ENCODE measurements at regions not wholly inside any gene's neighbourhood (a gene's known extent, or its start where the extent isn't known, plus 50 kb on each side); places are given as distances from the start of the nearest gene placed in this dataset.

- Histone ChIP-seq H3K79me2 (ENCODE audit: low read length) (no peaks in the 10 kb centered on the region), H4K20me1 (ENCODE audit: insufficient read depth, low read length) (no peaks in the 10 kb centered on the region), H3K9ac (ENCODE audit: low read length) (no peak overlapping the region), H3K27ac (ENCODE audit: low read length) (no peak overlapping the region), H3K36me3 (replicated peaks; ENCODE audit: low read depth, low read length) (no peaks in the 10 kb centered on the region), H3K4me1 (ENCODE audit: low read length) (no peaks in the 10 kb centered on the region), H2AFZ (ENCODE audit: low read depth, low read length) (no peak overlapping the region), H3K4me3 (ENCODE audit: low read length) (no peak overlapping the region), H3K27me3 (ENCODE audit: low read depth, low read length) (no peaks in the 10 kb centered on the region), H3K9me3 (ENCODE audit: insufficient read depth, low read length) (no peaks in the 10 kb centered on the region), H3K4me2 (ENCODE audit: low read length) (no peak overlapping the region)
- TF ChIP-seq CTCF (IDR thresholded peaks at IDR 0.05; ENCODE audit: low read depth, low read length) (no peak), EZH2phosphoT487 (IDR thresholded peaks at IDR 0.05; ENCODE audit: low read depth) (no peak)
Measured at GRCh38 chr18:78460558-78460957, 519.1 kb upstream of the SALL3 start.

- TF ChIP-seq EZH2phosphoT487 (IDR thresholded peaks at IDR 0.05; ENCODE audit: low read depth) (no peak), CTCF (IDR thresholded peaks at IDR 0.05; ENCODE audit: low read depth, low read length) (no peak)
Measured at GRCh38 chr18:78473563-78473962, 506.1 kb upstream of the SALL3 start.

GRCh38 chr18:78477840-78478239, 501.8 kb upstream of the SALL3 start:
- H3K27me3 ChIP-seq (ENCODE audit: low read depth, low read length) = no peaks in the 10 kb centered on the region
- H3K4me3 ChIP-seq (ENCODE audit: low read length) = no peak overlapping the region
- no peaks in the 10 kb centered on the region for H3K36me3 ChIP-seq (replicated peaks; ENCODE audit: low read depth, low read length)
- H3K9me3 ChIP-seq (ENCODE audit: insufficient read depth, low read length) = peaks cover 8% of the 10 kb centered on the region
- H3K4me2 ChIP-seq (ENCODE audit: low read length) = no peak overlapping the region
- no peak overlapping the region for H2AFZ ChIP-seq (ENCODE audit: low read depth, low read length)
- no peaks in the 10 kb centered on the region for H3K4me1 ChIP-seq (ENCODE audit: low read length)
- no peaks in the 10 kb centered on the region for H3K79me2 ChIP-seq (ENCODE audit: low read length)
- no peak overlapping the region for H3K27ac ChIP-seq (ENCODE audit: low read length)
- no peak overlapping the region for H3K9ac ChIP-seq (ENCODE audit: low read length)
- no peaks in the 10 kb centered on the region for H4K20me1 ChIP-seq (ENCODE audit: insufficient read depth, low read length)
- TF ChIP-seq CTCF (IDR thresholded peaks at IDR 0.05; ENCODE audit: low read depth, low read length) = no peak
- no peak for TF ChIP-seq EZH2phosphoT487 (IDR thresholded peaks at IDR 0.05; ENCODE audit: low read depth)

More at GRCh38 chr18:78473563-78473962, 506.1 kb upstream of the SALL3 start:
- H3K27ac ChIP-seq (ENCODE audit: low read length) = no peak overlapping the region
- no peak overlapping the region for H2AFZ ChIP-seq (ENCODE audit: low read depth, low read length)
- H3K4me3 ChIP-seq (ENCODE audit: low read length) = no peak overlapping the region
- no peaks in the 10 kb centered on the region for H3K4me1 ChIP-seq (ENCODE audit: low read length)
- H3K9me3 ChIP-seq (ENCODE audit: insufficient read depth, low read length) = peaks cover 5% of the 10 kb centered on the region; the same call in 1 of the 2 replicates
- no peaks in the 10 kb centered on the region for H3K27me3 ChIP-seq (ENCODE audit: low read depth, low read length)
- H3K36me3 ChIP-seq (replicated peaks; ENCODE audit: low read depth, low read length) = no peaks in the 10 kb centered on the region
- H4K20me1 ChIP-seq (ENCODE audit: insufficient read depth, low read length) = no peaks in the 10 kb centered on the region
- no peak overlapping the region for H3K9ac ChIP-seq (ENCODE audit: low read length)
- H3K4me2 ChIP-seq (ENCODE audit: low read length) = no peak overlapping the region
- H3K79me2 ChIP-seq (ENCODE audit: low read length) = no peaks in the 10 kb centered on the region

DNA sequence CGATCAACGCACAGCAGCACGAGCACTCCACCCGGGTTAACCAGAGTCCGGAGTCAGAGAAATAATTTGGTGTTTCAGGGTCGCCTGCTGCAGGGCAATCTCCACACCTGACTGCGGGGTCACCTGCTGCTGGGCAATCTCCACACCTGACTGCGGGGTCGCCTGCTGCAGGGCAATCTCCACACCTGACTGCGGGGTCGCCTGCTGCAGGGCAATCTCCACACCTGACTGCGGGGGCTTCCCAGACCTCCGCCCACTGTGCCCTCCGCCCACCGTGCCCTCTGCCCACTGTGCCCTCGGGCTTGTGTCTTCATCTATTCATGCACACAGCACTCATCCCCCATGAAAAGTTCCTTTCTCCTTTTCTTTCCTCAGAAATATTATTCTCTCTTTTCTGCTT, 500.2 kb upstream of the SALL3 start:
- peaks cover 4% of the 10 kb centered on the region for H3K9me3 ChIP-seq (ENCODE audit: insufficient read depth, low read length)
- H2AFZ ChIP-seq (ENCODE audit: low read depth, low read length) = no peak overlapping the region
- H3K4me3 ChIP-seq (ENCODE audit: low read length) = no peak overlapping the region
- H3K36me3 ChIP-seq (replicated peaks; ENCODE audit: low read depth, low read length) = no peaks in the 10 kb centered on the region
- TF ChIP-seq CTCF (IDR thresholded peaks at IDR 0.05; ENCODE audit: low read depth, low read length) (no peak), EZH2phosphoT487 (IDR thresholded peaks at IDR 0.05; ENCODE audit: low read depth) (no peak)
- H3K27me3 ChIP-seq (ENCODE audit: low read depth, low read length) = no peaks in the 10 kb centered on the region
- H3K79me2 ChIP-seq (ENCODE audit: low read length) = no peaks in the 10 kb centered on the region
- no peaks in the 10 kb centered on the region for H4K20me1 ChIP-seq (ENCODE audit: insufficient read depth, low read length)
- H3K4me1 ChIP-seq (ENCODE audit: low read length) = no peaks in the 10 kb centered on the region
- no peak overlapping the region for H3K4me2 ChIP-seq (ENCODE audit: low read length)
- H3K9ac ChIP-seq (ENCODE audit: low read length) = no peak overlapping the region
- no peak overlapping the region for H3K27ac ChIP-seq (ENCODE audit: low read length)
